ENCODE measurements at regions not wholly inside any gene's neighbourhood (a gene's known extent, or its start where the extent isn't known, plus 50 kb on each side); places are given as distances from the start of the nearest gene placed in this dataset.

GRCh38 chr2:128425731-128426620, 107.3 kb upstream of the HS6ST1 start:
- POLR2A ChIA-PET = no interaction called here
- Histone ChIP-seq H2AFZ (ENCODE audit: low read depth, low read length) (no peak overlapping the region), H4K20me1 (replicated peaks; ENCODE audit: control insufficient read depth, extremely low read depth, insufficient read depth, low read length) (no peaks in the 10 kb centered on the region), H3K27ac (ENCODE audit: insufficient read depth, low read depth, low read length) (no peak overlapping the region), H3K27me3 (ENCODE audit: control insufficient read depth in 2 of 2, insufficient read depth in 2 of 2, low read length in 2 of 2) (peaks cover 2 to 12% of the 10 kb centered on the region in 2 experiments), H3K9ac (replicated peaks; ENCODE audit: extremely low read depth, insufficient read depth, low read length) (no peak overlapping the region), H3K79me2 (ENCODE audit: control insufficient read depth, insufficient read depth, low read length) (no peaks in the 10 kb centered on the region), H3K9me1 (replicated peaks; ENCODE audit: control insufficient read depth, extremely low read depth, insufficient read depth, low read length) (no peaks in the 10 kb centered on the region), H3K4me3 (replicated peaks in 1 of 3; ENCODE audit: insufficient read depth in 1 of 3, low read depth in 1 of 3, low read length in 3 of 3) (no peak overlapping the region), H3K9me3 (replicated peaks; ENCODE audit: control insufficient read depth, insufficient read depth, low read length) (no peaks in the 10 kb centered on the region), H3K4me2 (ENCODE audit: insufficient read depth, low read length) (no peak overlapping the region), H3K36me3 (ENCODE audit: control insufficient read depth in 2 of 2, extremely low read depth in 1 of 2, insufficient read depth in 2 of 2, low read length in 2 of 2) (no peaks in the 10 kb centered on the region), H3K4me1 (ENCODE audit: control insufficient read depth, extremely low read depth, insufficient read depth, low read length) (no peaks in the 10 kb centered on the region)
- DNase-seq (ENCODE audit: low read depth, low spot score) (no peak), FAIRE-seq (no peak)
- intact Hi-C loops (cut with micrococcal nuclease) = no loop called here
- dilution Hi-C loops (cut with MboI; ENCODE audit: extremely low pct_ligation_motif_present, low sequenced_read_pairs) = no loop called here
- TF ChIP-seq EZH2 (IDR thresholded peaks at IDR 0.05; ENCODE audit: borderline replicate concordance, low read depth, low read length, severe bottlenecking) (no peak), CTCF (IDR thresholded peaks at IDR 0.05; ENCODE audit: extremely low read depth in 1 of 2, insufficient read depth in 1 of 2, low read depth in 1 of 2, low read length in 2 of 2) (no peak), JUN (IDR thresholded peaks at IDR 0.05; ENCODE audit: borderline replicate concordance, insufficient read depth, insufficient read length, low read depth) (no peak), FOS (IDR thresholded peaks at IDR 0.05; ENCODE audit: borderline replicate concordance, insufficient read depth, low read length) (no peak), POLR2AphosphoS5 (IDR thresholded peaks at IDR 0.05; ENCODE audit: insufficient read depth, low read depth, low read length) (no peak), MYC (IDR thresholded peaks at IDR 0.05; ENCODE audit: low read depth, low read length) (no peak), MAX (IDR thresholded peaks at IDR 0.05; ENCODE audit: insufficient read depth, insufficient read length) (no peak)
- BruUV-seq (replicated peaks) = no TSS peak
- CTCF ChIA-PET = interaction anchor here (1.1 kb wide), 1 partner anchor 69 kb away, joined by 3 read pairs; no protein-coding TSS in a partner anchor
